Body of pancreas (tissue), 4 donors: ENCODE measurements at regions not wholly inside any gene's neighbourhood (a gene's known extent, or its start where the extent isn't known, plus 50 kb on each side); places are given as distances from the start of the nearest gene placed in this dataset.

Source experiments
- POLR2A ChIP-seq, 3 donors: fragments of 450-650 bp; IDR thresholded peaks; one replicate each; pipeline ENCODE4 v1.6.1; 2016; ENCODE audit warnings: antibody characterized with exemption in 3 of 3, mild to moderate bottlenecking in 2 of 3
- TF ChIP-seq, protein P1 (sequence below), 7 experiments: fragments of 450-650 bp in 4 of 7; fragments of 200-600 bp in 3 of 7; sonication (generic) in 3 of 7; IDR thresholded peaks; one replicate each; pipeline ENCODE4 v1.5.1; 2016 to 2019; ENCODE audit warnings: antibody characterized with exemption in 7 of 7

DNA sequence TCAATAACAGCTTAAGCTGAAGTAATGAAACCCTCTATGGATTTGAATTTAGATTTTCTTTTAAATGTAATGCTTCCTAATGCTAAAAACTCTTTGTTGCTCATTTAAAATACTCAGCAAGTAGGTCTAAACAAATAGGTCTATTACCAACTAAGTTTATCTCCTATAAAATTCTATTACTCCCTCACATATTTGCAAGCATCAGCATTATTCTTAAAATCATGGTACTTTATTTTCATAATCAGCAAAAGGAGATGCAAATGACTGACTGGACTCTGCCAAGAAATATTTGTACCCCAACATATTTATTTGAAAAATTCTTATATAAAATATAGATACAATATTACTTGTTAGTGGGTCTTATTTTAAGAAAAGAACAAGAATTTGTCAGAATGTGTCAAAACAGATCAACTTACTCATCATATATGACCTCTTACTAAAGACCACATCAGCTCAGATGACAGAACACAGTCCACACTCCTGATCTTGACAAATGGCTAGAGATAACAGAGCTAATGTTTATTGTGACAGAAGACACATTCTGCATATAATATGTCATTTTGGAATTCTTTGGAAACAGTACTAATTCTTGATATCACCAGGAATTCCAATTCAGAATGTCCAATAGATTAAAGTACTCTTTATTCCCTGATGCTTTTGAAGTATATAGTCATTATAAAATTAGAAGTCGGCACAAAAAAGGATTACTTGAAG, 704.6 kb upstream of the PCDH9 start:
- TF ChIP-seq, protein P1, sequence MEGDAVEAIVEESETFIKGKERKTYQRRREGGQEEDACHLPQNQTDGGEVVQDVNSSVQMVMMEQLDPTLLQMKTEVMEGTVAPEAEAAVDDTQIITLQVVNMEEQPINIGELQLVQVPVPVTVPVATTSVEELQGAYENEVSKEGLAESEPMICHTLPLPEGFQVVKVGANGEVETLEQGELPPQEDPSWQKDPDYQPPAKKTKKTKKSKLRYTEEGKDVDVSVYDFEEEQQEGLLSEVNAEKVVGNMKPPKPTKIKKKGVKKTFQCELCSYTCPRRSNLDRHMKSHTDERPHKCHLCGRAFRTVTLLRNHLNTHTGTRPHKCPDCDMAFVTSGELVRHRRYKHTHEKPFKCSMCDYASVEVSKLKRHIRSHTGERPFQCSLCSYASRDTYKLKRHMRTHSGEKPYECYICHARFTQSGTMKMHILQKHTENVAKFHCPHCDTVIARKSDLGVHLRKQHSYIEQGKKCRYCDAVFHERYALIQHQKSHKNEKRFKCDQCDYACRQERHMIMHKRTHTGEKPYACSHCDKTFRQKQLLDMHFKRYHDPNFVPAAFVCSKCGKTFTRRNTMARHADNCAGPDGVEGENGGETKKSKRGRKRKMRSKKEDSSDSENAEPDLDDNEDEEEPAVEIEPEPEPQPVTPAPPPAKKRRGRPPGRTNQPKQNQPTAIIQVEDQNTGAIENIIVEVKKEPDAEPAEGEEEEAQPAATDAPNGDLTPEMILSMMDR (IDR thresholded peaks at IDR 0.05): no peak
- TF ChIP-seq POLR2A (IDR thresholded peaks at IDR 0.05): no peak
